NB4 (cell line): ENCODE measurements at regions not wholly inside any gene's neighbourhood (a gene's known extent, or its start where the extent isn't known, plus 50 kb on each side); places are given as distances from the start of the nearest gene placed in this dataset.

ENCODE experiments used
- CTCF ChIP-seq: IDR thresholded peaks from one replicate; pipeline ENCODE4 v1.5.1; 2012; ENCODE audit warnings: low read depth, low read length
- MAX ChIP-seq: IDR thresholded peaks from 2 replicates; pipeline ENCODE4 v1.6.1; 2011; ENCODE audit warnings: low read depth, low read length

GRCh38 chr1:238104752-238105151 lies 214.0 kb upstream of the ZP4 start:
- TF ChIP-seq CTCF (no peak), MAX (no peak)
